GM12878 (cell line): ENCODE measurements at regions not wholly inside any gene's neighbourhood (a gene's known extent, or its start where the extent isn't known, plus 50 kb on each side); places are given as distances from the start of the nearest gene placed in this dataset.

Experiments used
- ATAC-seq: fragments of 200-7000 bp; cut with Tn5 transposase; 3 replicates; pipeline ENCODE4 v1.9.1; 2020; ENCODE audit warnings: mild to moderate bottlenecking, moderate library complexity
- BruUV-seq: library from RNA; stranded (reverse); fragments of 400-500 nt; replicated peaks from 2 replicates; lab custom pipeline; 2021; lab: Mats Ljungman, UMichigan
- CTCF ChIA-PET: fragments of 300-600 bp; sonication (Branson Sonifier 250); formaldehyde crosslinking; extraction: SDS; loops from one replicate; lab custom pipeline; 2021; ENCODE audit warnings: inconsistent platforms; lab: Yijun Ruan, JAX
- POLR2A ChIA-PET: fragments of 350-600 bp; formaldehyde crosslinking; extraction: SDS; loops from one replicate; lab custom pipeline; 2021; ENCODE audit warnings: inconsistent platforms; lab: Charles Lee
- RAD21 ChIA-PET: fragments of 300-600 bp; sonication (Branson Sonifier 250); formaldehyde crosslinking; loops from one replicate; lab custom pipeline; 2023; ENCODE audit warnings: antibody characterized with exemption; ENCODE audit not compliant: unreplicated experiment; lab: Charles Lee
- SMC1A ChIA-PET: fragments of 300-600 bp; sonication (Branson Sonifier 250); formaldehyde crosslinking; loops from one replicate; lab custom pipeline; 2023; ENCODE audit not compliant: unreplicated experiment, uncharacterized antibody; lab: Charles Lee
- DNase-seq: peaks from one replicate; pipeline ENCODE4 v3.0.0-alpha.2; 2011; ENCODE audit warnings: low read depth, low spot score
- FAIRE-seq: peaks from 3 replicates; lab custom pipeline; 2011; peaks lifted over from hg19 to GRCh38; lab: Jason Lieb, UNC
- H2AFZ ChIP-seq: 2 replicates; pipeline ENCODE4 v1.6.0; 2011; ENCODE audit warnings: low read depth, low read length, control low read depth; ENCODE audit not compliant: control insufficient read depth
- H3K27ac ChIP-seq: 2 replicates; pipeline ENCODE4 v1.5.1; 2011; ENCODE audit warnings: control low read depth; ENCODE audit not compliant: control insufficient read depth, insufficient read depth
- H3K27me3 ChIP-seq, 2 experiments: replicated peaks in 1 of 2; 2 replicates each; pipeline versions ENCODE4 v1.6.0 to v1.6.1; 2011; ENCODE audit warnings: low read length in 1 of 2; ENCODE audit not compliant: control insufficient read depth in 2 of 2, insufficient read depth in 2 of 2
- H3K36me3 ChIP-seq, 2 experiments: 2 replicates each; pipeline ENCODE4 v1.5.1; 2011; ENCODE audit warnings: low read length in 1 of 2; ENCODE audit not compliant: control insufficient read depth in 2 of 2, insufficient read depth in 2 of 2
- H3K4me1 ChIP-seq: 2 replicates; pipeline ENCODE4 v1.6.1; 2011; ENCODE audit warnings: mild to moderate bottlenecking, low read length, moderate library complexity, mixed read lengths; ENCODE audit not compliant: control insufficient read depth, insufficient read depth
- H3K4me2 ChIP-seq: 2 replicates; pipeline ENCODE4 v1.6.0; 2011; ENCODE audit warnings: control low read depth; ENCODE audit not compliant: control insufficient read depth, insufficient read depth
- H3K4me3 ChIP-seq: fragments of 200-600 bp; sonication (generic); 2 replicates; pipeline ENCODE4 v1.5.1; 2016
- H3K79me2 ChIP-seq: 2 replicates; pipeline ENCODE4 v1.6.0; 2011; ENCODE audit warnings: low read length; ENCODE audit not compliant: control insufficient read depth, insufficient read depth
- H3K9ac ChIP-seq: 2 replicates; pipeline ENCODE4 v1.8.0; 2011; ENCODE audit warnings: low read length, control low read depth, mixed read lengths; ENCODE audit not compliant: control insufficient read depth, insufficient read depth
- H3K9me3 ChIP-seq: replicated peaks from 3 replicates; pipeline ENCODE4 v1.5.1; 2011; ENCODE audit warnings: mild to moderate bottlenecking, low read length; ENCODE audit not compliant: control insufficient read depth, insufficient read depth
- H4K20me1 ChIP-seq: 2 replicates; pipeline ENCODE4 v1.6.0; 2011; ENCODE audit not compliant: control insufficient read depth, insufficient read depth
- CTCF ChIP-seq, 3 experiments: IDR thresholded peaks in 2 of 3; conservative IDR thresholded peaks in 1 of 3; 2 replicates each; pipeline ENCODE4 v1.5.1; 2011; ENCODE audit warnings: low read depth in 3 of 3, low read length in 3 of 3, mild to moderate bottlenecking in 3 of 3, control low read depth in 2 of 3, moderate library complexity in 2 of 3, inconsistent platforms in 1 of 3, mixed read lengths in 1 of 3; ENCODE audit not compliant: control insufficient read depth in 2 of 3, insufficient read depth in 1 of 3; ENCODE audit errors: extremely low read depth in 1 of 3
- RB1 ChIP-seq: fragments of 450-650 bp; formaldehyde crosslinking; IDR thresholded peaks from 2 replicates; pipeline ENCODE4 v1.6.1; 2017; ENCODE audit warnings: mild to moderate bottlenecking, borderline replicate concordance
- SRF ChIP-seq, 2 experiments: IDR thresholded peaks; 2 replicates each; pipeline ENCODE4 v1.6.1; 2011; ENCODE audit warnings: low read depth in 2 of 2, low read length in 2 of 2, mild to moderate bottlenecking in 1 of 2, moderate library complexity in 1 of 2
- WGBS: methylation state at CpG from one replicate; pipeline ENCODE4 v1.1.6; 2016; ENCODE audit warnings: low lambda C conversion rate; ENCODE audit not compliant: insufficient replicate concordance, insufficient coverage; ENCODE audit errors: missing lambda C conversion rate; 5-methylcytosine and 5-hydroxymethylcytosine counted together
- in situ Hi-C: fragments of 300-500 bp; cut with MboI; formaldehyde crosslinking; loops from 9 replicates; pipeline ENCODE4 v1.14.3; 2018; ENCODE audit warnings: mixed read lengths
- intact Hi-C: fragments of 100-400 bp; cut with micrococcal nuclease; formaldehyde crosslinking; loops from one replicate; pipeline ENCODE4 v1.14.2; 2022; ENCODE audit not compliant: unreplicated experiment

- SMC1A ChIA-PET, result interaction anchor here (1.0 kb wide), 1 partner anchor 15 kb away, joined by 3 read pairs; no protein-coding TSS in a partner anchor
- CTCF ChIA-PET, result interaction anchor here (0.7 to 2.2 kb wide), 4 partner anchors 12 to 356 kb away, joined by 3 to 6 read pairs (median 4); no protein-coding TSS in a partner anchor
- 50% methylated on average over 9 of the region's 9 CpGs for WGBS
- Histone ChIP-seq H3K4me3 (no peak overlapping the region), H3K4me2 (no peak overlapping the region), H2AFZ (no peak overlapping the region), H4K20me1 (peaks cover 2% of the 10 kb centered on the region; the same call in 1 of the 2 replicates), H3K79me2 (no peaks in the 10 kb centered on the region), H3K36me3 (no peaks in the 10 kb centered on the region), H3K9ac (no peak overlapping the region), H3K9me3 (peaks cover 2% of the 10 kb centered on the region; the same call in 1 of the 3 replicates), H3K4me1 (no peaks in the 10 kb centered on the region), H3K27me3 (peaks cover 0 to 4% of the 10 kb centered on the region in 2 experiments; a peak in 2 of 4 replicates), H3K27ac (no peak overlapping the region)
- intact Hi-C loops, result no loop called here
- no peak for ATAC-seq
- RAD21 ChIA-PET, result no interaction called here
- no peak for FAIRE-seq
- POLR2A ChIA-PET, result interaction anchor here (0.6 kb wide), 1 partner anchor 1999 kb away, joined by 4 read pairs; no protein-coding TSS in a partner anchor
- in situ Hi-C loops, result no loop called here
- no peak for DNase-seq
- BruUV-seq, result no TSS peak
- no peak for TF ChIP-seq SRF (IDR thresholded peaks at IDR 0.05; ENCODE audit: low read depth in 2 of 2, low read length in 2 of 2)
Observed at GRCh38 chr10:14397066-14397465, 66.3 kb upstream of the FRMD4A start.

GRCh38 chr10:14396411-14397048 is 65.8 kb upstream of the FRMD4A start:
- no peak for DNase-seq
- Histone ChIP-seq H3K4me2 (no peak overlapping the region), H3K36me3 (no peaks in the 10 kb centered on the region), H3K4me3 (no peak overlapping the region), H4K20me1 (peaks cover 2% of the 10 kb centered on the region; the same call in 1 of the 2 replicates), H3K27me3 (peaks cover 0 to 4% of the 10 kb centered on the region in 2 experiments; a peak in 2 of 4 replicates), H3K9me3 (peaks cover 2% of the 10 kb centered on the region; the same call in 1 of the 3 replicates), H2AFZ (no peak overlapping the region), H3K27ac (no peak overlapping the region), H3K4me1 (no peaks in the 10 kb centered on the region), H3K9ac (no peak overlapping the region), H3K79me2 (no peaks in the 10 kb centered on the region)
- TF ChIP-seq RB1, result no peak
- peak in 2 of 3 experiments; percentile 37 to 47; a peak in 2 of 6 replicates for TF ChIP-seq CTCF (IDR thresholded peaks at IDR 0.05 in 2 of 3, conservative IDR thresholded peaks at IDR 0.05 in 1 of 3; ENCODE audit: control insufficient read depth in 2 of 3, extremely low read depth in 1 of 3, insufficient read depth in 1 of 3, low read depth in 3 of 3, low read length in 3 of 3)
- FAIRE-seq, result no peak
- 25% methylated on average over 7 of the region's 7 CpGs for WGBS
- ChIA-PET RAD21 (no interaction called here), CTCF (interaction anchor here (0.7 to 2.2 kb wide), 4 partner anchors 11 to 356 kb away, joined by 3 to 6 read pairs (median 4); no protein-coding TSS in a partner anchor), SMC1A (interaction anchor here (1.0 kb wide), 1 partner anchor 14 kb away, joined by 3 read pairs; no protein-coding TSS in a partner anchor), POLR2A (no interaction called here)
- intact Hi-C loops, result no loop called here
- in situ Hi-C loops, result no loop called here
- BruUV-seq, result no TSS peak
- no peak for ATAC-seq
